Left colon (tissue), 2 donors: ENCODE measurements at regions not wholly inside any gene's neighbourhood (a gene's known extent, or its start where the extent isn't known, plus 50 kb on each side); places are given as distances from the start of the nearest gene placed in this dataset.

ENCODE experiments used
- ATAC-seq: fragments of 200-7000 bp; cut with Tn5 transposase; one replicate; pipeline ENCODE4 v1.9.1; 2020; ENCODE audit warnings: mild to moderate bottlenecking, moderate library complexity
- DNase-seq, 2 donors: peaks; one replicate each; pipeline ENCODE4 v3.0.0-alpha.2; 2020
- intact Hi-C, 2 donors: fragments of 100-400 bp; cut with DNase I in 1 of 2; cut with micrococcal nuclease in 1 of 2; formaldehyde crosslinking; loops; one replicate each; pipeline versions ENCODE4 v1.11.2 to v1.14.0; 2022; cut with DNase I, micrococcal nuclease
- donor health status: DM: no; HTN: no; CAD: no.
- donor health status: DM: yes; HTN: yes; CAD: no.

GRCh38 chr2:215607766-215608165 is 171.9 kb upstream of the FN1 start:
- ATAC-seq (no peak), DNase-seq (no peak)
- intact Hi-C loops, result no loop called here

GRCh38 chr2:215606219-215606618 is 170.4 kb upstream of the FN1 start:
- no peak for DNase-seq
- intact Hi-C loops, result no loop called here
- no peak for ATAC-seq

- intact Hi-C loops, result no loop called here
- no peak for ATAC-seq
- no peak for DNase-seq
These were observed 169.3 kb upstream of the FN1 start for GRCh38 chr2:215605214-215605613.

GRCh38 chr2:215604606-215605005 is 168.7 kb upstream of the FN1 start:
- intact Hi-C loops, result no loop called here
- ATAC-seq (no peak), DNase-seq (no peak)

- intact Hi-C loops, result no loop called here
- no peak for ATAC-seq
- no peak for DNase-seq
These were observed 167.6 kb upstream of the FN1 start for GRCh38 chr2:215603440-215603839.

GRCh38 chr2:215602997-215603396 is 167.1 kb upstream of the FN1 start:
- ATAC-seq, result no peak
- intact Hi-C loops, result no loop called here
- DNase-seq, result no peak

- DNase-seq (no peak), ATAC-seq (no peak)
- intact Hi-C loops, result no loop called here
These were observed 166.3 kb upstream of the FN1 start for GRCh38 chr2:215601990-215602721.

- intact Hi-C loops, result no loop called here
- DNase-seq (no peak), ATAC-seq (no peak)
These were observed 165.7 kb upstream of the FN1 start for GRCh38 chr2:215601526-215601925.

- ATAC-seq (no peak), DNase-seq (no peak)
- intact Hi-C loops, result no loop called here
These were observed 162.6 kb upstream of the FN1 start for GRCh38 chr2:215598376-215598975.

GRCh38 chr2:215597577-215597976 is 161.7 kb upstream of the FN1 start:
- intact Hi-C loops, result no loop called here
- ATAC-seq, result no peak
- DNase-seq, result no peak

- DNase-seq, result no peak
These were observed 158.9 kb upstream of the FN1 start for GRCh38 chr2:215594766-215595165.

GRCh38 chr2:215590010-215590745 is 154.3 kb upstream of the FN1 start:
- intact Hi-C loops, result no loop called here
- ATAC-seq, result no peak
- no peak for DNase-seq

More at GRCh38 chr2:215594766-215595165, 158.9 kb upstream of the FN1 start:
- intact Hi-C loops, result no loop called here
- no peak for ATAC-seq

- DNase-seq, result no peak
- intact Hi-C loops, result no loop called here
These were observed 148.0 kb upstream of the FN1 start for GRCh38 chr2:215583881-215584280.

GRCh38 chr2:215579809-215580208 is 143.9 kb upstream of the FN1 start:
- intact Hi-C loops, result no loop called here
- ATAC-seq, result no peak
- no peak for DNase-seq

More at GRCh38 chr2:215583881-215584280, 148.0 kb upstream of the FN1 start:
- ATAC-seq, result no peak

GRCh38 chr2:215577356-215577755 is 141.5 kb upstream of the FN1 start:
- DNase-seq, result no peak
- ATAC-seq, result no peak
- intact Hi-C loops, result no loop called here

- intact Hi-C loops, result no loop called here
- ATAC-seq (no peak), DNase-seq (no peak)
These were observed 140.7 kb upstream of the FN1 start for GRCh38 chr2:215576572-215576971.

GRCh38 chr2:215573496-215573895 is 137.6 kb upstream of the FN1 start:
- no peak for DNase-seq
- intact Hi-C loops, result no loop called here
- no peak for ATAC-seq

- DNase-seq, result no peak
- no peak for ATAC-seq
- intact Hi-C loops, result no loop called here
These were observed 136.5 kb upstream of the FN1 start for GRCh38 chr2:215572341-215572848.

GRCh38 chr2:215571689-215572088 is 135.8 kb upstream of the FN1 start:
- ATAC-seq (no peak), DNase-seq (no peak)
- intact Hi-C loops, result no loop called here

- no peak for ATAC-seq
- no peak for DNase-seq
- intact Hi-C loops, result no loop called here
These were observed 131.6 kb upstream of the FN1 start for GRCh38 chr2:215567504-215567903.
